Esophagus squamous epithelium (tissue), 5 donors: ENCODE measurements at regions not wholly inside any gene's neighbourhood (a gene's known extent, or its start where the extent isn't known, plus 50 kb on each side); places are given as distances from the start of the nearest gene placed in this dataset.

Source experiments
- DNase-seq: peaks from one replicate; lab custom pipeline; 2025; lab: John Stamatoyannopoulos, UW
- H3K27ac ChIP-seq, 4 donors: fragments of 200-600 bp; sonication (generic); one replicate each; pipeline ENCODE4 v1.5.1; 2016 to 2019; ENCODE audit warnings: mild to moderate bottlenecking in 1 of 4
- H3K27me3 ChIP-seq, 4 donors: fragments of 200-600 bp; sonication (generic); 1 replicate in 3 of 4; 2 replicates in 1 of 4; pipeline versions ENCODE4 v1.5.1 to v1.6.0; 2017 to 2021; ENCODE audit warnings: antibody characterized with exemption in 1 of 4
- H3K36me3 ChIP-seq, 3 donors: fragments of 200-600 bp; sonication (generic); one replicate each; pipeline ENCODE4 v1.5.1; 2016 to 2019
- H3K4me1 ChIP-seq, 3 donors: fragments of 200-600 bp; sonication (generic); one replicate each; pipeline ENCODE4 v1.5.1; 2017 to 2019
- H3K4me3 ChIP-seq, 4 donors: fragments of 200-600 bp; sonication (generic); 1 replicate in 3 of 4; 2 replicates in 1 of 4; pipeline ENCODE4 v1.5.1; 2016 to 2019; ENCODE audit warnings: mild to moderate bottlenecking in 2 of 4, moderate library complexity in 1 of 4
- H3K9me3 ChIP-seq, 3 donors: fragments of 200-600 bp; sonication (generic); one replicate each; pipeline ENCODE4 v1.5.1; 2016 to 2019
- CTCF ChIP-seq, 6 experiments: fragments of 450-650 bp in 4 of 6; fragments of 200-600 bp in 2 of 6; sonication (generic) in 2 of 6; IDR thresholded peaks; one replicate each; pipeline ENCODE4 v1.5.1; 2016 to 2019; ENCODE audit warnings: antibody characterized with exemption in 6 of 6, mild to moderate bottlenecking in 4 of 6, moderate library complexity in 4 of 6
- POLR2A ChIP-seq, 4 donors: fragments of 450-650 bp; IDR thresholded peaks; one replicate each; pipeline ENCODE4 v1.6.1; 2017; ENCODE audit warnings: antibody characterized with exemption in 4 of 4, mild to moderate bottlenecking in 4 of 4, moderate library complexity in 3 of 4
- WGBS, 2 donors: methylation state at CpG; one replicate each; pipeline ENCODE4 v1.1.5; 2018; 5-methylcytosine and 5-hydroxymethylcytosine counted together
- intact Hi-C: fragments of 100-400 bp; cut with DNase I; formaldehyde crosslinking; loops from one replicate; pipeline ENCODE4 v1.15.0; 2022
- donor health status: DM: yes; HTN: yes; CAD: no.

GRCh38 chr21:23463365-23463764, 2143.9 kb downstream of the MRPL39 start:
- 25% methylated on average over 1 of the region's 1 CpG for WGBS, 2 donors
- Histone ChIP-seq H3K4me1 (no peaks in the 10 kb centered on the region), H3K27me3 (no peaks in the 10 kb centered on the region), H3K9me3 (peaks cover 0 to 9% (median 8%) of the 10 kb centered on the region in 3 donors), H3K4me3 (no peak overlapping the region), H3K36me3 (no peaks in the 10 kb centered on the region), H3K27ac (no peak overlapping the region)
- no peak for DNase-seq
- TF ChIP-seq CTCF (IDR thresholded peaks at IDR 0.05) (no peak), POLR2A (IDR thresholded peaks at IDR 0.05) (no peak)
- intact Hi-C loops, result no loop called here

GRCh38 chr21:23455676-23456075, 2151.6 kb downstream of the MRPL39 start:
- Histone ChIP-seq H3K4me3 (no peak overlapping the region), H3K27me3 (no peaks in the 10 kb centered on the region), H3K36me3 (no peaks in the 10 kb centered on the region), H3K27ac (no peak overlapping the region), H3K4me1 (no peaks in the 10 kb centered on the region), H3K9me3 (peaks cover 0 to 4% (median 0%) of the 10 kb centered on the region in 3 donors)
- no peak for DNase-seq
- intact Hi-C loops, result no loop called here
- WGBS, 2 donors, result 63 to 64% methylated on average over 4 of the region's 4 CpGs
- TF ChIP-seq POLR2A (IDR thresholded peaks at IDR 0.05) (no peak), CTCF (IDR thresholded peaks at IDR 0.05) (no peak)

- DNase-seq, result no peak
- no peaks in the 10 kb centered on the region for H3K9me3 ChIP-seq
- intact Hi-C loops, result no loop called here
- no peak for TF ChIP-seq POLR2A (IDR thresholded peaks at IDR 0.05)
- TF ChIP-seq CTCF (IDR thresholded peaks at IDR 0.05), result no peak
- H3K27me3 ChIP-seq, result no peaks in the 10 kb centered on the region
- no peaks in the 10 kb centered on the region for H3K4me1 ChIP-seq
- 52 to 63% methylated on average over 15 to 19 of the region's 19 CpGs for WGBS, 2 donors
- H3K36me3 ChIP-seq, result no peaks in the 10 kb centered on the region
- H3K4me3 ChIP-seq, result no peak overlapping the region
- H3K27ac ChIP-seq, result no peak overlapping the region
Measured at GRCh38 chr21:23452384-23453083, 2154.7 kb downstream of the MRPL39 start.

GRCh38 chr21:23445307-23445706, 2162.0 kb downstream of the MRPL39 start:
- 50 to 67% methylated on average over 1 of the region's 1 CpG for WGBS, 2 donors
- no peak overlapping the region for H3K27ac ChIP-seq

More at GRCh38 chr21:23445307-23445706, 2162.0 kb downstream of the MRPL39 start:
- Histone ChIP-seq H3K9me3 (no peaks in the 10 kb centered on the region), H3K36me3 (no peaks in the 10 kb centered on the region), H3K27me3 (no peaks in the 10 kb centered on the region), H3K4me3 (no peak overlapping the region), H3K4me1 (no peaks in the 10 kb centered on the region)
- TF ChIP-seq CTCF (IDR thresholded peaks at IDR 0.05) (no peak), POLR2A (IDR thresholded peaks at IDR 0.05) (no peak)
- intact Hi-C loops, result no loop called here
- no peak for DNase-seq
